NOMO-1 (cell line): ENCODE measurements at regions not wholly inside any gene's neighbourhood (a gene's known extent, or its start where the extent isn't known, plus 50 kb on each side); places are given as distances from the start of the nearest gene placed in this dataset.

ENCODE experiments used
- DNase-seq, 2 experiments: peaks; one replicate each; lab custom pipeline; 2025; ENCODE audit not compliant: unreplicated experiment in 2 of 2; lab: John Stamatoyannopoulos, UW

DNA sequence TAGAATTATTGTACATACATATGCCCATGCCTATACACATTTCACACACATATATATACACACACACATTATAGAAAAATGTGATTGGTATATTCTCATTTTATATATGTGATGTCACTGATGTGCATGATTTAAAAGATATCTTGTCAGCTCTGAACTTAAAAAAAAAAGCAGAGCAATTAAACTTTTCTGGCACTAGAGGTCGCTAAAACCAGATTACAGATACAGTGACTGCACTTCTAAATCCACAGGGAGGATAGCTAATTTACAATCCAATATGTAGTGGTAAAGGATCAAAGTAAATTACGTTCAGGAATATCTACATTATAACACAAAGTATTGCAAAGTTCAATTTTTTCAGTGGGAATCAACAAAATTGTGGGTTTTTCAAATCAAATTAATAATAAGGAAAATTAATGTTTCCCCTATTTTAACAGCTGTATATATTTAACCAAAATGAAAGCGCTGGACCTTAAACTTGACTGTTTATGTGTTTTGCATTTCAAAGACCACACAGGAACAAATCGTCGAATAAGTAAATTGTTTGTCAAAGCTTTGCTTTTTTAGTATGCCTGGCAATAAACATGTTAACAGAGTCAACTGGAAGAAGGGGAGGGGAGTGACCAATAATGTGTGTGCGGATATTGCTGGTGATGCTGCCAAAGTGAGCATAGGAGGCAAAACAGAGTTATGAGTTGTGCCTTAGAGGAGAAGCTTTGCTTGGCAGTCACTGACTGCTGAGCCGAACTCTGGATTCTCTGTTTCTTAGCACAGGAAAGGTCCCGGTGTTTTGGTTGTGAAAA is 1201.4 kb upstream of the C9orf72 start:
- DNase-seq = no peak

DNA sequence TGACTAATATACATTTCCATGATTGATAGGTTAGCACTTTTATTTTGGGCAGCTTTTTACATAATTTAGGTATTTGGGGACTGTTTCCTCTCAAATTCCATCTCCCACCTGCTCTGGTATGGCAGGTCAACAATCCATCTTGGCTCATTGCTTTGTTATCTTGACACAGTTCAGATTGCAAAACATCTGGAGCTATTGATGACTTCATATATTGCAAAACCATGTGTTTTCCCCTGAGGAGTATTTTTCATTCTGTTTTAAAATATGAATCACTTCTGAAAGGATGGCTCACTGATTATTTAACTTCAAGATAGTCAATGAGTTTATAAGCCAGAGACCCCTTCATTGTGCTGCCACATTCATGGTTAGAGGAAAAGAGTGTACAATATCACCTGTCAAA is 1206.0 kb upstream of the C9orf72 start:
- no peak for DNase-seq

DNA sequence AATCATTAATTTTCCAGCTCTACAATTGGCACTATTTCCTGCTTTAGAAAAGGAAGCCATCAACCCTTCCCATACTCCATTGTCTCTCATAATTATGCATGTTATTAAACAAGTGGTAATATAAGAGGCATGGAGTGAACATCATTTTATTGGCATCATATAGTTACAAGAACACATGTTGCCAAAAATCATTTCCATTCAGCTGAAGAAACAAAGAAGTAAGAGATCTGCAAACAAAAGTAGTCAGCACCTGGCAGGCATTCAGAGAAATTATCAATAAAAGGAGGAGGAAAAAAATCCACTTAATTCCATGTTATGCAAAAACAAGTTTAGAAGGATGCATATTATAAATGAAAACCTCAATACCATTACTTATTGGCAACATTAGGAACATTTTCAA is 1208.2 kb upstream of the C9orf72 start:
- DNase-seq = no peak

DNA sequence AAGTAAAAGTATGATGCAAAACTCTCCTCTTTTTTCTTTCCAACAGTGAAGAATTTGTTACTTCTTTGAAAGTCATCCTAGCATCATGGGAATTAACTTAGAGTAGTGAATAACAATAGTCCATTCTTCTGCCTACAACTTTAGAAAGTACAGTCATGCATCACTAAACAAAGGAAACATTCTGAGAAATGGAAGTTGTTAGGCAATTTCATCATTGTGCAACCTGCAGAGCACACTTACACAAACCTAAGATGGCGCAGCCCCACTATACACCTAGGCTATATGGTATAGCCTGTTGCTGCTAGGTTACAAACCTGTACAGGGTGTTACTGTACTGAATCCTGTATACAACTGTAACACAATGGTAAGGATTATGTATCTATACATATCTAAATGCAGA is 1209.3 kb upstream of the C9orf72 start:
- DNase-seq = no peak

DNA sequence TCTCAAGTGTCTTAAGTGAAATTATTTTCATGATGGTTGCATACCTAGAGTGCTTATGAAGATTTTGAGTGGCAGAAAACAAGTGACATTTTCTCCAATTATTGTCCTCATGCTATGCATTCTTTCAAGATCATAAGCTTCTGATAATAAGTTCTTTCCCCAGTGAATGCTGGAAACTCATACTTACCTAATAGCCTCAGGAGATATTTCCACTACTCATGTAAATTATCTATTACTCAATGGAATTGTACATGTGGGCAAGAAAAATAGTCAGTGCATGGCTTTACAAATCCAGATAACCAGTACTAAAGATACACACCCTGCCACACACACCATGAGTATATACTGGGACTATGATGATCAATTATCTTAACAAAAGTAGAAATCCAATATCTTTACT is 1219.4 kb upstream of the C9orf72 start:
- no peak for DNase-seq

DNA sequence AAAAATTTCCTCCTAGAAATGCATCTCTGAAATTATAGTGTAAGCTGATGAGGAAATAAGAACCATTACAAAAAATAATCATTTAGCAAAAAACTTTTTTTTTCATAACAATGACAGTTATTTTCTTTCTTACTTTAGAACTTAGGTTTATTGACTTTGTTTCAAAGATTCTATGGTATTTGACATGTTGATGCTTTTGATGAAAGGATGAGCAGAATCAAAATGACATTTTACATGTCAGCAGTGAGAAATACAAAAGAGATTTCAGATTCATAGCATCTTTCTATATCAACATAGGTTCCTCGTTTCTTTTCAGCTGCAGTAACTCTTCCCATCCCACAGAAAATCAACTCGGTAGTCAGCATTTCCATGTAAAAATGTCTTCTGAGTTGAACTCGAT is 1226.6 kb upstream of the C9orf72 start:
- DNase-seq = no peak

DNA sequence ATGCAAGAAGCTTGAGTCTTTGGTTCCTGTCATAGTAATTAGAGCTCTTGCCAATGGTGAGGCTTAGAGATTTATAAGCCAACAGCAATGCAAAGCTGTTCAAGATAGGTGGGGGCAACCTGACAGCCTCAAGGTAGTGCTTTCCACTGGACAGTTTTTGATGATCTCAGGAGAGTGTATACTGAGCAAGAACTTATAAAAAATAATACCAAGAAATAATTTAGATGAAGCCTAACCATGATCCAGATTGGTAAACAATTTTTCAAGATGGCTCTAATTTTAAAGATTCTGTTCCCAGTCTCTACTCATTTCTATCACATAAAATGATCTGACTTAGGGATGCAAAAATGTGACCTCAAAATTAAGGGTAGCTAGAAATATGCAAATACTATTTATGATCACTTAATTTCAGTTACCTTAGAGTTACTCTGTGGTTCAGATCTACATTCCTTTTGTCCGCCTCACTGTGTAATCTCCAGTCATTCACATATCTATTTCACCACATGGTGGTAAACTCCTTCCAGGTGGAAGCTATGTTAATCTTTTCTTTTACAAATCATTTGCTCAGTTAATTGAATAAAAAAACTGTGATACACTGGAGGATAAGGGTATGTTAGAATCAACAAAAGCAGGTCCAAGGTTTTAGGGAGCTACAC is 1228.0 kb upstream of the C9orf72 start:
- DNase-seq = no peak

DNA sequence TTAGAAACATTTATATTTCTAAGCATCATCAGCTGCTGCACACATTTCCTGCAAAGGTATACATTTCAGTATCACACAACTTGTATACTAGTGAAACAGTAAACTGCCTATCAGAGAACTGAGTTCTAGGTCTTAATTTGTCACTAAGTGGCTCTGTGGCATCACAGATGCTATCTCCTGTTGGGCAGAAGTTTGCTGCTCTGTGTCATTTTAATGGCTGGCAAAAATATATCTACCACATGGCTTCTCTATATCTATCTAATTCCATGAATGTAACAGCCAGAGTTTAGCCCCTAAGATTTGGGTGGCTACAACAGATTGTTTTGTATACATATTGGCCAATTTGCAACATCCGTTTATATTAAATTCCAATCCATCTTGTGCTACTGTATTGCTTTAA is 1231.9 kb upstream of the C9orf72 start:
- no peak for DNase-seq

DNA sequence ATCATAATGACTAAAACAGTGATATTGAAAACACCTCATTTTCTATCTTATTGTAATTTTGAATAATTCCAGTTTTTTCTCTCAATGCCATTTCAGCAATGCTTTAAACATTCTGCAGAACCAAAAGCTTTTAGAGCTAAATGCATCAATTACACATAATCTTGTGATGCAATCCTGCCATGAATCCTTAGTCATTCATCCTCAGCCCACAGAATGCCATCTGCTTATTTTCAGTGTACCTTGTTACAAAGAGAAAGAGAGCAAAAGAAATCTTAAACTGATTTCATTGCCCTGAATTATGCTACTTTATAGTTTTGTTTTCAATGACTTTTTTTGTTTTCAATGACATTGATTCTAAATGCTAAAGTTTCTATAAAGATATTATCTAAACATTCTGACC is 1234.8 kb upstream of the C9orf72 start:
- DNase-seq = no peak

DNA sequence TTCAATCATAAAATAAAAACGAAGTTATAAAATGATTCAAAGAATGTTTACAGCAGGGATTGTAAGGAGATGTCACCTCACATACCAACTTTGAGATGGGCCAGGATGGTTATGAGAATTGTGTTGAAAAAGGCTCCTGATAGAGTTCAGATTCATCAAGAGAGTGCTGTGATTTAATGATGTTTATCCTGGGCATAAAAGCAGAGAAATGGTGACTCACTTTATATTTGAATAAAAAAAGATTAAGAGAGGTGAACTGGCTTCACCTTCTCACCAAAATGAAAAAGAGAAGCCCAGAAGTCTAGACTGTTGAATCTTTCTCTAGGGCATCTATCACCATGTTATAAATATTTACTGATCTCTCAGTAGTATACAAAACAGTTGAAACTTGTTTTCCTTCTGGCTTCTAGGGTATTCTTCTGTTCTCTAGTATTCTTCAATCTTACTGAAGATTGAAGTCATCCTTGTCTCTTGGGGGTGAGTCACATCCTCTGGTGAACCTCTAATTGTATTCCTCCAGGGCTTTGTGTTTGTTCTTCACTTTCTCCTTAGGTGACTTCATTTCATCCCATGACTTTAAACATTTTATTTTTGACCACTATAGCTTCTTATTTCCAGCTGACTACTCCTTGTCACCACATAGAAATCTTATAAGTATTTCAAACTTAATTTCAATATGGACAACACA is 1237.3 kb upstream of the C9orf72 start:
- DNase-seq = no peak

DNA sequence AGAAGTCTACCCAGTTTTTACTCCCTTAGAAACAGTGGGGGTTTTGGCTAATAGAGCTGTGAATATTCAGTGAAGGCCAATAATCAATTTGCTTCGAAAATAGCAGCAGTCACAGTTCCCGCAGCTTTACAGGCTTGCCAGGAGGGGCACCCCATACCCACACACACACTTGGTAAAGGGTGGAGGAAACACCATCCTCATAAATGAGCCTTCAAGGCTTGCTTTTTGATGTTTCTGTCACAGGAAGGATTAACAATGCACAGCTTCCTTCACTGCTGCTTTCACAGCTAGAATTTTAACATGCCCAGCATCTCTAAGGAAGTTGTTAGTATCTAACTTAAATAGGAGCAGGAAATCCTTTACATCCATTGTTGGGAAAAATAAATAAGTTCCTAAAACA is 1247.5 kb upstream of the C9orf72 start:
- DNase-seq = no peak

DNA sequence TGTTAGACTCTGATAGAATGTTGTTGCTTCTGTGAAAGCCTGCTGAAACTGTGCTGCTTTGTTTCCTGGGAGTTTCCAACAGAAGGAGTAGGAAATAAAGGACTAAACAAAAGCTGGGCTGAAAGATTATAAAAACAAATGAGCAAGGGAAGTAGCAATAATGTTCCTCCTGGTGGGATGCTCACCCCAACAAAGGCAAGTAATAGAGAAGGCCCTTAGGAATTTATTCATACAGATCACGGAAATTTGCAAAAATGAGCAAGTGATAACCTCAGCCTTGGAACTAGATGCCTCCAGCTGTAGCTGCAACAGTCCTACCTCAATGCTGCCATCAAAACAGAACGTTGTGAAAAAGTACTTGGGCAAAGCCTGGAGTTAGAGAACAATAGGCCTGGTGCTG is 1248.0 kb upstream of the C9orf72 start:
- no peak for DNase-seq

DNA sequence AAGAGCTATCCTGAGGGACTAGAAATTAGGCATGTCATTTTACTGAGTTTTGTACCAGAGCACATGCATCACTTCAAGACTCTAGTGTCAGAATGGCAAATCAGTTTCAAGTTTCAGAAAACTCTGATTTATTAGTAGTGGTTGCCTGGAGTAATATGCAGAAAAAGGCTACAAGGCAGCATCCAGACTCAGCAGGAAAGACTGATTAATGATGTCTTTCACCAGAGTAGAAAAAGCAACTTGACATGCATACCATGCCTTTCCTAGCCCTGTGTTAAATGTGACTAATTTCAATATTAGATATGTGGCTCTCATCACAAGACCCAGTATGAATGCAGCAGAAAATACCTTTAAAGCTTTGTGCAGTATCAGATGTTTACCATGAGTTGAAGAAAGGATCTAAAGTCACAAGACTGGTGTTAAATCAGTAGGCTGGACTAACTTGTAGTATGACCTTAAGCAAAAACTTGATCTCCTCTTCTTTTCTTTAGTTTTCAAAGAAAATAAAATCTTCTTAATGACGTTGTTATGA is 1251.2 kb upstream of the C9orf72 start:
- no peak for DNase-seq

DNA sequence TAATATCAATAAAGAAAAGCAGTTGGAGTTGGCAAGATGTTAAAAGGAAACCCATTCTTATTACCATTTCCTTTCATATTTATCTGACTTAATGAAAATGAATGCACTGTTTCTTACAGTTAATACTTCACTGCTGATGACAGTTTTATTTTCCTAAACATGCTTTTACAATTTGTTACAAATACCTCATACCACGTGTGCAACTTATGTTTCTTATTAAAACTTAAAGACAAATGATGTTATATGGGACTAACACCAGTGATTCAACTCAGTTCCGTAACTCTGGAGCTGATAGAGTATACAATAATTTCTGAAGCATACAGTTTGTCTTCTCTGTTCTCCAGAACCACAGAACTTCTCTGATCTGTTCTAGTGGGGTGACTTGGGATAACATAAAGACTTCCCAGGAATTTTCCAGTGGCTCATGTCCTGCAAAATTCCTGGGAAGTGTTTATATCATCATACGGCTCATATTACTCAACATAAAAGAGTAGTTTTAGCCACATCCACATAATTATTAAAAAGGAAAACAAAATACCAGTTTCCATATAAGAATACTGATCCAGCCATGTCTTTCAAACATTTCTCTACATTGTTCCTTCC is 1259.0 kb upstream of the C9orf72 start:
- DNase-seq = no peak

DNA sequence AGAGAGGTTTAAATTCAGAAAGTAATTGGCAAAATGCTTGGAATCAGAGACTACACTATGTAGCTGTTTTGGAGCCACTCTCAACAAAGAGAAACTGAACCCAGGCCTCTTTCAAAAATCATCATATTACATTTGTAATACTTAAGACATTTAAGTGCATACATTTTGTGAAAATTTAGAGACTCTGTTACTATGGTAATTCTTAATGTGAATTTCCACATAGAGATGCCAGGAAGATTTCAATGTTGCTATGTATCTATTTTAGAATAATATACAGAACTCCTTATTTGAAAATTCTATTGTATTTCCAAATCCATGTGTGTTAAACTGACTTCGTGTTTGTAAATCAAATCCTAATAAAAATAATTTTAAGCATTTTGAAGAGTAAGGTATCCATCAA is 1260.9 kb upstream of the C9orf72 start:
- DNase-seq = no peak

DNA sequence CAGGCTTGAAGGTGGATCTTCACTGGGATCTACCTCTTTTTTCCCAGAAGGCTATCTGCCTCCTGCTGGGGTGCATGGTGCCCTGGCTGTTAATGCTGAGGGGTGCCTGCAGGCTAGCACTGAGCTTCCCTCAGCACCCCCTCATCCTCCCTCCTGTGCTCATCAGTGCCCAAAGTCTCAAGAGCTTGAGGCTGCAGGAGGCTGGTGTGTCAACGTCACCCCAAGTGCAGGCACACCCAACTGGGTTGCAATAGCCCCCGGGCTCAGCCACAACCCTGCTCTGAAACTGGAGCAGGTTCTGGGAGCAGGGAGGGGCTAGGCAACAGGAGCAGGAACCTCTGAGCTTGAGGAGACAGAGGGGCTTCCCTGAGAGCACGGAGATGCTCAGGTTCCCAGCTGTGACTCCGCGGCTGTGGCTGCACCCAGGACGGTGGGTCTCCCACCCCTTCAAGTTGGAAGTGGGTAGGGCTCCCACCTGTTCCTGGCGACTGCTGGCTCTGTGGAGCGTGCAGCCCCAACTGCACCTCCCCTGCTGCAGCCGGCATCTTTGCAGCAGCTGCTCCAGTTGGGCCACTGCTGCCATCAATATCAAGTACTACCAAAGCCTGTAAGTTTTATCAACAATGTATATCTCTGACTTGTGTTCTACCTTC is 1266.6 kb upstream of the C9orf72 start:
- no peak for DNase-seq

DNA sequence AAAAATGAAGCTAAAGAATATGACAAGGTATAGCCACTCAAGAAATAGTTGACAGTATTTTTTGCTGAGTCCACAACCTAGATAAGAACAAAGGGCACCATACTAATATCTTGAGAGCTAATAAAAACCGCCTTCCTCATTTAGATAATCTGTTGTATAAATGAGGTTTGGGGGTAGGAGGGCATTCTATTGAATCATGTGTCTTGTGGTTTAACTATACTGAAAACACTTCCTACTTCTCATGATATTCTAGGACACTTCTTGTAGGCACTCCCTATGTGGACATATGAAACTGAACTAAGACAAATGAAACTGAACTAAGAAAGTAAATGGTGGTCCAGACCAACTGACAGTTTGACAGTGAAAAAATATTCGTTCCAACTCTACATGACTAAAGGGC is 1268.5 kb upstream of the C9orf72 start:
- no peak for DNase-seq

DNA sequence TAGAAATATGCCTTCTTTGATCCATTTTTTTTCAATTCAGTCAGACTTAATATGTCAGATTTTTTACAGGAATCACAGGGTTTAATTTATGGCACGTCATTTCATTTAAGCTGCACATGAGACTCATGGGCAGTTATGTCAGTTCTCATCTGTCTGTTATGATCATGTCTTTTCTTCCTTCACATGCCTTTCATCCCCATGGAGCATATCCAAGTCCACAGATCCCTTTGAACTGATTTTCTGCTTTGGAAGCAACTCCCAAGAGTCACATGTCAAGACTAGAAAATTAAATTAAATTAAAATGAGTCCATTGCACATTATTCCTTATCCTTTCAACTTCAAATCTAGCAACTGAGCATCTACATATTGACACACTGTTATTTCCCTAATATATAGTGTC is 1274.0 kb upstream of the C9orf72 start:
- DNase-seq = no peak

DNA sequence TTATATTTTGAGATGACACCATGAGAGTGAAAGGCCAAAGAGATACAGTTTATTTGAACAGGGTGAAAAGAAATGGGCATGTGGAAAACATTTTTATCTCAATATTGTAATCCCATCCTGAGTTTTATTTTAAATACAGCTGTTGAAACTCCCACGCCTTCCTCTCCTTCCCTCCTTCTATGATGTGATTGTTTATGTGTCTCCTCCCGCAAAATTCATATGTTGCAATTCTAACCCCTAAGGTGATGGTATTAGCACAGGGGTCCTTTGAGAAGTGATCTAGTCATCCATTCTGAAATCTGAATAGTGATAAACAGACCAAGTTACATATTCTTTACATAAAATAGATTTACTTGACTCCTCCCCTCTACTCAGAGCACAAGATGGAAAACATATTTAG is 1275.4 kb upstream of the C9orf72 start:
- no peak for DNase-seq

DNA sequence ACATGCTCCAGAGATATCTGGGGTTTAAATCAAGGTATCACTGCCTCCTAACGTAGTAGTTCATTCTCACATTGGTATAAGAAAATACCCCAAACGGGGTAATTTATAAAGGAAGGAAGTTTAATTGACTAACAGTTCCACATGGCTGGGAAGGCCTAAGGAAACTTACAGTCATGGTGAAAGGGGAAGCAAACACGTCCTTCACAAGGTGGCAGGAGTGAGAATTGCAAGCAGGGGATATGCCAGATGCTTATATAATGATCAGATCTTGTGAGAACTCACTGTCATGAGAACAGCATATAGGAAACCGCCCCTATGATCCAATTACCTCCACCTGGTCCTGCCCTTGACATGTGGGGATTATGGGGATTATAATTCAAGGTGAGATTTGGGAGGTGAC is 1280.2 kb upstream of the C9orf72 start:
- DNase-seq = no peak

DNA sequence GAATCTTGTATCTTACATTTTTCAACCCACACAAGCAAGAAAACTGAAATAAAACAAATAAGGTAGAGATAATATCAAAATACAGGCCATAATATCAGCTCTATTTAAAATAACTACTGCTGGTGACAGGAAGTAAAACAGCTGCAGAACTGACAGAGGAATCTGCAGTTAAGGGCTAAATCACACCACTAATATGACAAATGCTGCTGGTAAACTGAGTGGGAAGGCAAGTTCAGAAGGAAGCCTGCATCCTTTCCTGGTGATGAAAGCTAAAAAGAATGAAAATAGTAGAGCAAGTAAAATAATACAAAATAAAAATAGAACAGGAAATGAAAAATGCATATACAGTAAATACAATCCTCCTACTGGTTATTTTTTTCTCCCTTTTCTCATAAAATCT is 1293.7 kb upstream of the C9orf72 start:
- no peak for DNase-seq
